ENCODE measurements at regions not wholly inside any gene's neighbourhood (a gene's known extent, or its start where the extent isn't known, plus 50 kb on each side); places are given as distances from the start of the nearest gene placed in this dataset.

DNA sequence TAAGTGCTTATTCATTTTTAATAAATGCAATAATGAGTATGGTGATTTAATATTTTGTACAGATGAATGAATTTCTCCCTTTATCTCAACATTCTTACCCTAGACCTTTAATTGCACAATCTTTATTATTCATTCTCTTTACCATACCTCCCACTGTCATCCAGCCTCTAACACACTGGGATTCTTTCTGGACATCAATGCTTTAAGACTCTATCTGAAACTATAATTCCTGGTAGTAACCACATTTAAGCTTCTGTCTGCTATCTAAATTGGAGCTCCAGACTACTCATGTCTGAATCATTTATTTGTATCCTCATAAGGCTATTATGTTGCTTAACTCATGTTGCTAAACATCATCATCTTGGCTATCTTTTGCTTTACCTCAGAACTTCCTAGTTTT is 270.2 kb downstream of the ALG10B start:
- no peak for TF ChIP-seq RAD21 (IDR thresholded peaks at IDR 0.05; ENCODE audit: low read depth)
- TF ChIP-seq YY1 (IDR thresholded peaks at IDR 0.05; ENCODE audit: low read depth) = no peak
- no peak for TF ChIP-seq EP300 (IDR thresholded peaks at IDR 0.05; ENCODE audit: borderline replicate concordance)
- TF ChIP-seq CEBPB (IDR thresholded peaks at IDR 0.05) = no peak
- TF ChIP-seq EGR1 (IDR thresholded peaks at IDR 0.05) = no peak
- TF ChIP-seq ZBTB7A (IDR thresholded peaks at IDR 0.05; ENCODE audit: low read depth) = no peak
- TF ChIP-seq CREB1 (IDR thresholded peaks at IDR 0.05; ENCODE audit: low read depth) = no peak
- no peak for TF ChIP-seq TCF12 (IDR thresholded peaks at IDR 0.05; ENCODE audit: low read depth)
- TF ChIP-seq, protein P1, sequence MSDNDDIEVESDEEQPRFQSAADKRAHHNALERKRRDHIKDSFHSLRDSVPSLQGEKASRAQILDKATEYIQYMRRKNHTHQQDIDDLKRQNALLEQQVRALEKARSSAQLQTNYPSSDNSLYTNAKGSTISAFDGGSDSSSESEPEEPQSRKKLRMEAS (IDR thresholded peaks at IDR 0.05) = no peak
- TF ChIP-seq TEAD4 (IDR thresholded peaks at IDR 0.05) = no peak

DNA sequence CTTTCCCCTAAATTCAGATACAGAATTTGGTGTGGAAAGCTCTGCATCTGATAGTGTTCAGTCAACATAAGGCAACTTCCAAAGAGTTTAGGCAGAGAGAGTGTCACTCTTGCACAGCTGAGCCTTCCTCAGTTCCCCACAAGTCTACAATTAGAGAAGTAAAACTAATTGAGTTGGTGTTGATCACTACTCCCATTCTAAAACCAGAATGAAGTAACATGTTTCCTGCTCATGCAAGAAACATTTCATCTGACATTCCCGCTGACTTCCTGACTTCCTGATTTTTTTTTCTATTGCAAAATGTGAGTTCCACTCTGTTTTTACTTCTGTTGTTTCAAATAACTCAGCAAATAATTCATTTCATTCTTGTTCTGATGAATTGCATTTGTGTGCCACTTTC is 271.0 kb downstream of the ALG10B start:
- no peak for TF ChIP-seq TAF1 (IDR thresholded peaks at IDR 0.05; ENCODE audit: low read depth)
- TF ChIP-seq TEAD4 (IDR thresholded peaks at IDR 0.05) = no peak
- no peak for TF ChIP-seq CEBPB (IDR thresholded peaks at IDR 0.05)
- TF ChIP-seq EGR1 (IDR thresholded peaks at IDR 0.05) = no peak
- no peak for TF ChIP-seq FOXM1 (IDR thresholded peaks at IDR 0.05; ENCODE audit: borderline replicate concordance, low read depth)
- TF ChIP-seq TCF12 (IDR thresholded peaks at IDR 0.05; ENCODE audit: low read depth) = no peak
- no peak for TF ChIP-seq ZBTB7A (IDR thresholded peaks at IDR 0.05; ENCODE audit: low read depth)

DNA sequence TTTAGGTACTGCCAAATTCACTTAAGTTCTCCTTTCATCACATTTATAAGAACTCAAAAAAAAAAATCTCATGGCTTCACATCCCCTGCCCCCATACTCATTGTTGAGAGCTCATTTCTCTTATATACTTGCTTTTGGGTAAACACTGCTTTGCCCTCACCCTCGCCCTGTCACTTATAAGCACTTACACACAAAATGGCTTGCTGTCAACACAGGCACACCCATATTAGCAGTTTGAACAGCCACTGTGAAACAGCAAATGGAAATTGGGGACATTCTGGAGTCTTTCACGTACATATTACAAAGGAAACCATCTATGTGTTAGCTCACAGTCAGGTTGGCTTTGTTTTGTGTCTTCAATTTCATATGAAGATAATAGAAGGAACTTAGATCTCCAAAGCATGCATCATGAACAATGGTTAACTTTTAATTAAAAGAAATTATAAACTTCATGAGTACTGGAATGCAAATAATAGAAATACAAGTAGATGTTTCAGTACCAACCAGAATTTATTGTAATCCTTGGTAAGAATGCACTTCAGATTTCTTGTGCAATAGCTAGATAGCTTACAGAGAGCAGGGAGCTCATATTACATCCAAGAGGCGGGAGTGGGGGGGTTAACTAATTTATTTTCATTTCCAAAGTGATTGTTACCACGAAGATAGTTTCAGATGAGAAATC is 272.2 kb downstream of the ALG10B start:
- TF ChIP-seq, protein P2, sequence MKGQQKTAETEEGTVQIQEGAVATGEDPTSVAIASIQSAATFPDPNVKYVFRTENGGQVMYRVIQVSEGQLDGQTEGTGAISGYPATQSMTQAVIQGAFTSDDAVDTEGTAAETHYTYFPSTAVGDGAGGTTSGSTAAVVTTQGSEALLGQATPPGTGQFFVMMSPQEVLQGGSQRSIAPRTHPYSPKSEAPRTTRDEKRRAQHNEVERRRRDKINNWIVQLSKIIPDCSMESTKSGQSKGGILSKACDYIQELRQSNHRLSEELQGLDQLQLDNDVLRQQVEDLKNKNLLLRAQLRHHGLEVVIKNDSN (IDR thresholded peaks at IDR 0.05) = no peak
- no peak for TF ChIP-seq NFIC (IDR thresholded peaks at IDR 0.05)
- TF ChIP-seq EGR1 (IDR thresholded peaks at IDR 0.05) = no peak
- TF ChIP-seq CEBPB (IDR thresholded peaks at IDR 0.05) = peak; percentile 95
- TF ChIP-seq, protein P1 (IDR thresholded peaks at IDR 0.05) = no peak
- TF ChIP-seq TEAD4 (IDR thresholded peaks at IDR 0.05) = no peak

DNA sequence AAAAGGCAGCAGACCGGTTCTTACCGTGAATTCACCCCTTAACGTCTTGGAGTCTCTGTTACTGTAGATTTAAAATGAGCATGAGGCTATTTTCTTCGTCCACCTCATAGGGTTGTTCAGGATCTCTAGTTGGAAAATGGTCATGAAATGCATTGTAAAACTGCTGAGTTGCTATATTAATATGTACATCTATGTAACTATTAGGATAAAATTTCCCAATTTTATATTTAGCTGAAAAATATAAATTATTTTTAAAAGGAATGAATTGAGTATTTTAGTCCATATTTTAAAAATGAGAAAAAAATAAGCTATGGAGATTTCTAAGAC is 272.7 kb downstream of the ALG10B start:
- TF ChIP-seq FOXM1 (IDR thresholded peaks at IDR 0.05; ENCODE audit: borderline replicate concordance, low read depth) (no peak), TCF12 (IDR thresholded peaks at IDR 0.05; ENCODE audit: low read depth) (no peak), YY1 (IDR thresholded peaks at IDR 0.05; ENCODE audit: low read depth) (no peak)

DNA sequence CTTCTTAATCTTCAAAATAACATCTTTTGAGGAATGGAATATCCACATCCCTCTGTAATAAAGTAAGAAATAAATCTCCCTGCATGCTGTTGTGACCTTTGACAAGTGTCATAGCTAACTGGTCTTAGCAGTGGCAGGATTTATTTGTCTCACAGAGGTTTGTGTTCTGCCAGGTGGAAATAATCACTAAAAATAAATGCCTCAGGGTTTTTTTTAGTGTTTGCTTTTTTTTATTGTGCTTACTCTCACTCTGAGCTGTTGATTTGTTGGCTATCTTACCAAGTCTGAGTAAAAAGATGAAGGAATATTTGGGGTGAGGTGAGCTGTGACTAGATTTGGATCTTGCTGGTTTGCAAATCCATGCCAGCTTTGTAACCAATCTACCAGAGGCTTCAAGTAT is 285.4 kb downstream of the ALG10B start:
- TF ChIP-seq FOXM1 (IDR thresholded peaks at IDR 0.05; ENCODE audit: borderline replicate concordance, low read depth) = no peak
- TF ChIP-seq, protein P1 (IDR thresholded peaks at IDR 0.05) = no peak
- TF ChIP-seq YY1 (IDR thresholded peaks at IDR 0.05; ENCODE audit: low read depth) = no peak
